HG02885 (cell line): ENCODE measurements at regions not wholly inside any gene's neighbourhood (a gene's known extent, or its start where the extent isn't known, plus 50 kb on each side); places are given as distances from the start of the nearest gene placed in this dataset.
"Not testable (repeated sequence)": the region's sequence is repeated elsewhere in the genome, so short reads cannot be mapped to it uniquely, and the experiment has no call there.

Experiments used
- ATAC-seq: cut with Tn5 transposase; IDR thresholded peaks from one replicate; pipeline ENCODE4 v1.9.1; 2021; ENCODE audit warnings: mild to moderate bottlenecking; ENCODE audit not compliant: unreplicated experiment, poor library complexity

- ATAC-seq, result no peak
These were observed 146.6 kb downstream of the RNASET2 start for GRCh38 chr6:166809721-166810120.

DNA sequence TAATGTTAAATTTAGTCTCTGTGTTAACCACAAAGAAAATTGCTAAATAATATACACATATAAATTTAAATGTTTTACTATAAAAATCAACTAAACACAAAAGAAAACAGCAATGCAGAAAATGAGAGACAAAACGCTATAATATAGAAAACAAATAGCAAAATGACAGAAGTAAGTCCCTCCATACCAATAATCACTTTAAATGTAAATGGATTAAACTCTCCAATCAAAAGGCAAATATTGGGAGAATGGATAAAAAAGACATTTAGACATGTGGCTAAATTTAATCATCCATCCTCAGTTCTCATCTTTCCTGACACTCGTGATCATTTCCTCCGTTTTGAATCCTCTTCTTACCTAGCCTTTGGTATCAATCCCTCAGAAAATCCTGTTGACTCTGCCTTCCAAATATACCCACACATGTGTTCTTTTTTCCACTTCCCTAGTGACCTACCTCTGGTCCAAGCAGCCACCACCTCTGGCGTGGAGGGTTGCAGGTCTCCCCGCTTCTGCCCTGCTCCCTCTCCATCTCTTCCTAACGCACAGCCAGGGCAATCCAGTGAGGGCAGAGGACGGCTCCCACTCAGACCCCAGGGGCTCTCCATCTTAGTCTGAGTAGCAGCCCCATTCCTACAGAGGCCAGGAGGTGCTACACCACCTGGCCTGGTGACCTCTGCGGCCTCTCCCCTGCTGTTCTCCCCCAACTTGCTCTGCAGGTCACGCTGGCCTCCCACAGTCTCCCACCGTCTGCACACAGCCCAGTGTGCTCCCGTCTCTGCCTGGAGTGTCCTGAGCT is 149.2 kb downstream of the RNASET2 start:
- no peak for ATAC-seq

GRCh38 chr6:166806217-166806838 is 150.0 kb downstream of the RNASET2 start:
- no peak for ATAC-seq

GRCh38 chr6:166803471-166803870 is 152.9 kb downstream of the RNASET2 start:
- ATAC-seq, result no peak

DNA sequence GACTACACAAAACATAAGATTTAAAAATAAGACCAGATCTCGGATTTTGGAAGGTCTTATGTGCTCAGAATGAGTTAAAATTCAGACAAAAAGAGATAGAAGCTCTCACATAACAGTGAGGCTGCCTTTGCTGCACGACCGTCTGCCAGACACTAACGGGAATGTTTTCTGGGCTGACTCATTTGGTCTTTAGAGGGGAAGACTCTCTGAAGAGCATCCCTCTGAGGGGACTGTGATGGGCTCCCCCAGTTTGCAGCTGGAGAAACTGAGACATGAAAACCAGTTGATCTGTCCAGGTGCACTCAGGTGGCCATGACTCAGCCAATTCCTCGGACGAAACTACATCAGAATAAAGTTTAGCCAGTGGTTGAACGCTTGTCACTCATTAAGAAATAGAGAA is 153.9 kb downstream of the RNASET2 start:
- no peak for ATAC-seq

DNA sequence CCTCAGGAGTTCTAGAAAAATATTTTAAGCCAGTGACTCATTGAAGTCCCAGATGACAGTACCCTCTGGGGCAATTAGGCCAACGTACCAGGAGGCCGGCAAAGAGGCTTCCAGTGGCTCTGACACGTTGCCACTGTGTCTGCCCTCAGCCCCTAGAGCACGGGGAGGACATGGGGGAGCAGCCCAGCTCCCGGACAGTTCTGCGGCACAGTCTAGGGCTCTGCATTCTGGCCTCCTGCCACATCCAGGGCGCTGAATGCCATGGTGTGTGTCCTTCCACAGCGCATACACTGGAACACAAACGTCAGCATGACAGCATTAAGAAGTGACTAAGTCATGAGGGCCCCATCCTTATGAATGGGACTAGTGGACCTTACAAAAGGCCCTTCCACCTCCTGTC is 156.2 kb downstream of the RNASET2 start:
- no peak for ATAC-seq

GRCh38 chr6:166798652-166799051 is 157.7 kb downstream of the RNASET2 start:
- ATAC-seq, result no peak

DNA sequence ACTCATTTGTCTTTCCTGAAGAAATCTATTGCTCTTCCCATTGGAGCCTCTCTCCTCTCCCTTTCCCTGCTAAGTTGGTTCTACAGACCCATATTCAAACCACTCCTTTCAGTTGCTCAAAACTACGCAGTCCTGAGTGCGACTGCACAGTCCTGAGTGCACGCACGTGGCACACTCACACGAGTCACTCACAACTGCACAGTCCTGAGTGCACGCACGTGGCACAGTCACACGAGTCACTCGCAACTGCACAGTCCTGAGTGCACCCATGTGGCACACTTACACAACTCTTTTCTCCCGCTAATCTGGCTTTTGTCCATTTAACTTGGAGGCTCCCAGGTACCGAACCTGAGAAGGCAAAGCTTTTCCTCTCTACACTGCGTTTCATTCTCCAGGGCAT is 159.7 kb downstream of the RNASET2 start:
- ATAC-seq, result no peak

GRCh38 chr6:166795879-166796278 is 160.5 kb downstream of the RNASET2 start:
- no peak for ATAC-seq

DNA sequence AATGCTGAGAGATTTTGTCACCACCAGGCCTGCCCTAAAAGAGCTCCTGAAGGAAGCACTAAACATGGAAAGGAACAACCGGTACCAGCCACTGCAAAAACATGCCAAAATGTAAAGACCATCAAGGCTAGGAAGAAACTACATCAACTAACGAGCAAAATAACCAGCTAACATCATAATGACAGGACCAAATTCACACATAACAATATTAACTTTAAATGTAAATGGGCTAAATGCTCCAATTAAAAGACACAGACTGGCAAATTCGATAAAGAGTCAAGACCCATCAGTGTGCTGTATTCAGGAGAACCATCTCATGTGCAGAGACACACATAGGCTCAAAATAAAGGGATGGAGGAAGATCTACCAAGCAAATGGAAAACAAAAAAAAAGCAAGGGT is 163.8 kb upstream of the RPS6KA2 start:
- not testable (repeated sequence) for ATAC-seq

DNA sequence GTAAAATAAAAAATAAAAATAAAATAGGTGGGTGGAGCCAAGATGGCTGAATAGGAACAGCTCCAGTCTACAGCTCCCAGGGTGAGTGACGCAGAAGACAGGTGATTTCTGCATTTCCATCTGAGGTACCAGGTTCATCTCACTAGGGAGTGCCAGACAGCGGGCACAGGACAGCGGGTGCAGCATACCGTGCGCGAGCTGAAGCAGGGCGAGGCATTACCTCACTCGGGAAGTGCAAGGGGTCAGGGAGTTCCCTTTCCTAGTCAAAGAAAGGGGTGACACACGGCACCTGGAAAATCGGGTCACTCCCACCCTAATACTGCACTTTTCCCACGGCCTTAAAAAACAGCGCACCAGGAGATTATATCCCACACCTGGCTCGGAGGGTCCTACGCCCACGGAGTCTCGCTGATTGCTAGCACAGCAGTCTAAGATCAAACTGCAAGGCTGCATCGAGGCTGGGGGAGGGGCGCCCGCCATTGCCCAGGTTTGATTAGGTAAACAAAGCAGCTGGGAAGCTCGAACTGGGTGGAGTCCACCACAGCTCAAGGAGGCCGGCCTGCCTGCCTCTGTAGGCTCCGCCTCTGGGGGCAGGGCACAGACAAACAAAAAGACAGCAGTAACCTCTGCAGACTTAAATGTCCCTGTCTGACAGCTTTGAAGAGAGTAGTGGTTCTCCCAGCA is 161.9 kb upstream of the RPS6KA2 start:
- not testable (repeated sequence) for ATAC-seq

GRCh38 chr6:166786704-166787293 is 159.7 kb upstream of the RPS6KA2 start:
- ATAC-seq, result no peak

- ATAC-seq, result no peak
These were observed 158.1 kb upstream of the RPS6KA2 start for GRCh38 chr6:166785131-166785530.

GRCh38 chr6:166784691-166785090 is 157.6 kb upstream of the RPS6KA2 start:
- ATAC-seq, result no peak

DNA sequence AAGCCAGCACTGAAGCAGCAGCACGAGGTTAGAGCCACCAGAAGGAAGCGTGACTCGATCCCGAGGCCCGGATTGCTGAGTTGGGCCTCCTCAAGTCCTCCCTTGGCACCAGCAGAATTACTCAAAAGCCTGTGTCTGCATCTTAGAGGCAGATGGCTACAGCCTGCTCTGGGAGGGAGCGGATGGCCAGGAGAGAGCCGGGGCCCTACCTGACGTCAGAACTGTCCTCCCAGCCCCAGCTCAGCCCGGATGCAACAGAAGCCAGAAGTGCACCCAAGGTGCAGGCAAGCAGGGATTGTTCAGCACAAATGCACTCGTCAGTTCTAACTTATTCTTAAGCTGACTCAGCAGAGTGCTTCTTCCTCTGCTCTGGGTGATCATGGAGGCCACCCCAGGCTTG is 155.5 kb upstream of the RPS6KA2 start:
- no peak for ATAC-seq

- ATAC-seq, result no peak
These were observed 154.3 kb upstream of the RPS6KA2 start for GRCh38 chr6:166781331-166781730.

DNA sequence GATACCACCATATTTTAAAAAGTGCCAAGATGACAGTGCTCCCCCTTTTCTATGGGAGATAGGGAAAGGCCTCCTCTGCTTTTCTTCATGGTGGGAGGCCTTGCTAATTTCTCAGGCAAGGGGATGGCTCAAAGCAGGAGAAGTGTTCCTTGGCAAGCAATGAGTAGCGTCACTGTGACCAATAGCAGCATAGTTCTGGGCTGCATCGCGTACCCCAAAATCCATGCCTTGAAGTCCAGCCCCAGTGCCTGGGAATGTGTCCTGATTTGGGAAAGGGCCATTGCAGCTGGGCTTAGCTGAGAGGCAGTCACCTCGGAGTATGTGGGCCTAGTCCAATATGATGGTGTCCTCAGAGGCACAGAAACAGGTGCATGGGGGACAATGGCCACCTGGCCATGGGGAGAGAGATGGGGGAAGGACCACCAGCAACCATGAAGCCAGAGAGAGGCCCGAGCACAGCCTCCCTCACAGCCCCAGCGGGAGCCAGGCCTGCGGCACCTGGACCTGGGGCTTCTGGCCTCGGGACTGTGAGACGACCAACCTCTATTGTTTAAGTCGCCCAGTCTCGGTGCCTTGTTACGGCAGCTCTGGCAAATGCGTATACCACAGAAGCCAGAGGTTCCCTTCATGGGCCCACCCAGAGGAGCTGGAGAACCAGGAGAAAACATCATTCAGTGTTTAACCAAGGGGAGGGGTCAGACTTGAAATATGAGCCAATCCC is 153.1 kb upstream of the RPS6KA2 start:
- no peak for ATAC-seq

- no peak for ATAC-seq
These were observed 152.3 kb upstream of the RPS6KA2 start for GRCh38 chr6:166779381-166779780.

- no peak for ATAC-seq
These were observed 151.7 kb upstream of the RPS6KA2 start for GRCh38 chr6:166778776-166779175.

GRCh38 chr6:166778046-166778445 is 151.0 kb upstream of the RPS6KA2 start:
- no peak for ATAC-seq
